Coronary artery (tissue), 2 donors: ENCODE measurements at regions not wholly inside any gene's neighbourhood (a gene's known extent, or its start where the extent isn't known, plus 50 kb on each side); places are given as distances from the start of the nearest gene placed in this dataset.

Experiments
- DNase-seq: peaks from one replicate; pipeline ENCODE4 v3.0.0-alpha.2; 2017; ENCODE audit warnings: low spot score
- H3K27ac ChIP-seq, 2 donors: fragments of 200-600 bp; sonication (generic); one replicate each; pipeline ENCODE4 v1.5.1; 2016 to 2019
- H3K4me3 ChIP-seq: fragments of 200-600 bp; sonication (generic); 2 replicates; pipeline ENCODE4 v1.5.1; 2016; ENCODE audit warnings: mild to moderate bottlenecking, moderate library complexity
- CTCF ChIP-seq: fragments of 200-600 bp; sonication (generic); IDR thresholded peaks from one replicate; pipeline ENCODE4 v1.5.1; 2019; ENCODE audit warnings: antibody characterized with exemption

DNA sequence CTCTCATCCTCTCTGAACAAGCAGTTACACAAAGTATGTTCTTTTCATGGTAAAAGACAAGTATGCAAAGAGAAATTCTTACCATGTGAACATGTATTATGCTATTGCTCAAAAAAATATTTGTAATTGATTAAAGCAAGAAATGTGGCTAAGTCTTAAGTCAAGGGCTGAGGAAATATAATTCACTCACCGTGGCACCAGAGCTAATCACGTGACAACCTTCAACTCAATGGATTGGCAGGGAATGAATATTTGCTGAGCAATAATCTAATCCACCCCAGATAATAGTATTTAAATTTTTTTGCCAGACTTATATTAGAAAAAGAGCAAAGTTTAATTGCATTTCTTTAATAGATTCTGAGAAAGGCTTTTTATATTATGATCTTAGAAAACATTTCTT lies 310.2 kb downstream of the HS3ST1 start:
- DNase-seq: no peak
- no peak for TF ChIP-seq CTCF
- no peak overlapping the region for H3K27ac ChIP-seq

GRCh38 chr4:11116940-11117339 lies 311.8 kb downstream of the HS3ST1 start:
- no peak overlapping the region for H3K27ac ChIP-seq
- no peak for TF ChIP-seq CTCF
- no peak overlapping the region for H3K4me3 ChIP-seq
- DNase-seq: no peak

More for the DNA sequence above, 310.2 kb downstream of the HS3ST1 start:
- H3K4me3 ChIP-seq: no peak overlapping the region

- no peak overlapping the region for H3K4me3 ChIP-seq
- DNase-seq: no peak
- H3K27ac ChIP-seq: no peak overlapping the region
- no peak for TF ChIP-seq CTCF
Observed at GRCh38 chr4:11111876-11112275, 316.8 kb downstream of the HS3ST1 start.

DNA sequence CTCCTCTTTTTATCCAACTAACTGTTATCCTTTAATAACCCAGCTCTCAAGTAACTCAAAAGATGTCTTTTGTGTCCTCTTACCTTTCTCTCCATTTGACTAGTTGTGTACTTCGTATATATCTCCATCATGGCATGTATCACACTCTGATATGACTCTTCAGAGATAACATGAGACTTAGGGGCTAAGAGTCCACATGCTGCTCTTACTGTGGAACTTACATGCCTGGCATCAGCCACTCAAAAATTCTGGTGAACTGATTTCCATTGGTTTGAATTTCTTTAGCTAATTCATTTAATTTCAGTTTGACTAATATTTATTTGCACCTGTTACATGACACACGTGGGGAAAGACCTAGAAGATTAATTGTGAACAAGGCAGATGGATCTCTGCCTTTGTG lies 317.3 kb downstream of the HS3ST1 start:
- no peak for TF ChIP-seq CTCF
- H3K27ac ChIP-seq: no peak overlapping the region
- no peak for DNase-seq
- no peak overlapping the region for H3K4me3 ChIP-seq

GRCh38 chr4:11106759-11107158 lies 321.9 kb downstream of the HS3ST1 start:
- no peak overlapping the region for H3K4me3 ChIP-seq
- no peak overlapping the region for H3K27ac ChIP-seq
- DNase-seq: no peak
- no peak for TF ChIP-seq CTCF

- no peak for DNase-seq
Observed at GRCh38 chr4:11106190-11106589, 322.5 kb downstream of the HS3ST1 start.

DNA sequence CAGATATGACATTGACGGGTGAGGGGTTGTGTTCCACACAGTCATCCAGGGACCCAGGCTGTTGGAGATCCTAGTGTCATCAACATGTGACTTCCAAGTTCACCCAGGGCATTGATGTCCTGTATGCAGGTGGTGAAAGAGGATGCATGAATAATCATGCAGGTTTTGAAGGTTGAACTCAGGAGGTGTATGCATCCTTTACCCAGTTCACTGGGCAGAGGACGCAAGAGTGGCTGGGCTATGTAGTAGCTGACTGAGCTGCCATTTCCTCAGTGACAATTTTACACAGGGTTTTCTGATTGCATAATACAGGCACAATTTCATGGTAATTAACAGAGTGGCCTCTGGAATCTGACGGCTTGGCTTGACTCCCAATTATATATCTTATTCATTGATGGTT lies 323.0 kb downstream of the HS3ST1 start:
- no peak overlapping the region for H3K27ac ChIP-seq
- no peak for DNase-seq
- H3K4me3 ChIP-seq: no peak overlapping the region
- no peak for TF ChIP-seq CTCF

More at GRCh38 chr4:11106190-11106589, 322.5 kb downstream of the HS3ST1 start:
- Histone ChIP-seq H3K4me3 (no peak overlapping the region), H3K27ac (no peak overlapping the region)
- TF ChIP-seq CTCF: no peak
